Transverse colon (tissue), 3 donors: ENCODE measurements at regions not wholly inside any gene's neighbourhood (a gene's known extent, or its start where the extent isn't known, plus 50 kb on each side); places are given as distances from the start of the nearest gene placed in this dataset.

Experiments used
- POLR2A ChIP-seq: fragments of 450-650 bp; IDR thresholded peaks from one replicate; pipeline ENCODE4 v1.6.1; 2016; ENCODE audit warnings: antibody characterized with exemption, mild to moderate bottlenecking, moderate library complexity
- TF ChIP-seq, protein P1 (sequence below), 5 experiments: fragments of 200-600 bp in 3 of 5; fragments of 450-650 bp in 2 of 5; sonication (generic) in 3 of 5; IDR thresholded peaks; 1 replicate in 2 of 5; 2 replicates in 3 of 5; pipeline ENCODE4 v1.5.1; 2016 to 2017; ENCODE audit warnings: antibody characterized with exemption in 5 of 5, inconsistent platforms in 3 of 5, mild to moderate bottlenecking in 2 of 5, moderate library complexity in 1 of 5

DNA sequence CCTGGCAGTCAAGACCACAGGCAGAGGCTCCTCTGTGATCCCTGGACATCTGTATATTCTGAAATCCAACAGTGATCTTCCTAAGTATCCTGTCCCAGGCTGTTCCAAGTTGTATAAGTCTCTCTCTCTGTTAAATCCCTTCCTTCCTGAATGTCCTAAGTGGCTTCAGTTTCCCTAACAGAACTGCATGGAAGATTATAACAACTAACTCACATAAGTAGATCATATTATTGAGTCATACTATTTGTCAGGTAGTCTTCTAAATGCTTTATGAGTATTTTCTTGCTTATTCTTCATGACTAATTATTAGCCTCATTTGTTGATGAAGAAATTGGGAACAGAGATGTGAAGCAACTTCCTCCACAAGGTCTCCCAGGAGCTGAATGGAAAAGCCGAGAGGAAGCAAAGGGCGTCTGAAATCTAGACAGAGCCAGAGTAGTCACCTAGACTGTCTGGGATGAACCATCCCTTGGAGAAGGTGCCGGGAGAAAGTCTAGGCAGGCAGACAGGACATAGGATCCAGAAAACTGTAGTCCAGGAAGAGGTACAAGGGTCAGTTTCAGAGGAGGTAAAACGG, 93.2 kb upstream of the FAT3 start:
- TF ChIP-seq POLR2A, result no peak
- TF ChIP-seq, protein P1, sequence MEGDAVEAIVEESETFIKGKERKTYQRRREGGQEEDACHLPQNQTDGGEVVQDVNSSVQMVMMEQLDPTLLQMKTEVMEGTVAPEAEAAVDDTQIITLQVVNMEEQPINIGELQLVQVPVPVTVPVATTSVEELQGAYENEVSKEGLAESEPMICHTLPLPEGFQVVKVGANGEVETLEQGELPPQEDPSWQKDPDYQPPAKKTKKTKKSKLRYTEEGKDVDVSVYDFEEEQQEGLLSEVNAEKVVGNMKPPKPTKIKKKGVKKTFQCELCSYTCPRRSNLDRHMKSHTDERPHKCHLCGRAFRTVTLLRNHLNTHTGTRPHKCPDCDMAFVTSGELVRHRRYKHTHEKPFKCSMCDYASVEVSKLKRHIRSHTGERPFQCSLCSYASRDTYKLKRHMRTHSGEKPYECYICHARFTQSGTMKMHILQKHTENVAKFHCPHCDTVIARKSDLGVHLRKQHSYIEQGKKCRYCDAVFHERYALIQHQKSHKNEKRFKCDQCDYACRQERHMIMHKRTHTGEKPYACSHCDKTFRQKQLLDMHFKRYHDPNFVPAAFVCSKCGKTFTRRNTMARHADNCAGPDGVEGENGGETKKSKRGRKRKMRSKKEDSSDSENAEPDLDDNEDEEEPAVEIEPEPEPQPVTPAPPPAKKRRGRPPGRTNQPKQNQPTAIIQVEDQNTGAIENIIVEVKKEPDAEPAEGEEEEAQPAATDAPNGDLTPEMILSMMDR (IDR thresholded peaks at IDR 0.05), result no peak
